IPS-NIHi11 (cell line): ENCODE measurements at regions not wholly inside any gene's neighbourhood (a gene's known extent, or its start where the extent isn't known, plus 50 kb on each side); places are given as distances from the start of the nearest gene placed in this dataset.
"Not testable (repeated sequence)": the region's sequence is repeated elsewhere in the genome, so short reads cannot be mapped to it uniquely, and the experiment has no call there.

Experiments
- DNase-seq: peaks from one replicate; pipeline ENCODE4 v3.0.0; 2012; ENCODE audit warnings: mixed read lengths, low spot score

DNA sequence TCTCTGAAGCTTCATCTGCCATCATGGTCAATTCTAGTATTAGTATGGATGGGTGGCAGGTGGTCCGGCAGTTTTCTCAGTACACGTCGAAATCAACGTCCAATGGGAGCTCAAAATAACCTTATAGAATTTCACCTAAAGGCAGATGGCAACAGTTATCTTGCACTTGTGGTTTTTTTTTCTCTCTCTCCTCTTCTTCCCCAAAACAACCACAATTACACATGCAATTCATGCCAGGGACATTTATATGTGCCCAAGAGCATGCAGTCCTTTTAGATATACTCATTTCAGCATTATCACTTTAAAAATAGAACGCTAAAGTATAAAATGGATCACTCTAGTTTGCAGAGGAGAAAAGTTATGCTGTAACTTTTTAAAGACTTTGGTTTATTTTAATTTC, 1428.9 kb upstream of the WWC1 start:
- DNase-seq: no peak

DNA sequence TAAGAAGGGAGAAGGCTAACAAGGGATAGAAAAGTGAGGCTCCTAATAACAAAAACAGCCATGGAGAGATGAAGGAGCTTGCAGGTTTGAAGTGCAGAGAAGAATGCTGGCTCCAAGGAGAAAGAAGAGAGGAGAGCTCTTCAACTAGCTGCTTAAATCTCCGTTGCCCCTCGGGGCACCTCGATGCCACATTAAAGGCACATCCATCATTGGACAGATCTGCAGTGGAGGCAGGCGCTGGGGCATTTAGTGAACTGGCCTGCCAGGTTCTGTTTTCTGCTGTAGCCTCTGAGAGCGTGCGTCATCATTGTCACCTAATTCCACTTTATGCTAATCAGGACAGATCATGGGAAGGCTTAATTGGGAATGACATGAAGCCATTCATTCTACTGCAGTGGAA, 1426.2 kb upstream of the WWC1 start:
- no peak for DNase-seq

DNA sequence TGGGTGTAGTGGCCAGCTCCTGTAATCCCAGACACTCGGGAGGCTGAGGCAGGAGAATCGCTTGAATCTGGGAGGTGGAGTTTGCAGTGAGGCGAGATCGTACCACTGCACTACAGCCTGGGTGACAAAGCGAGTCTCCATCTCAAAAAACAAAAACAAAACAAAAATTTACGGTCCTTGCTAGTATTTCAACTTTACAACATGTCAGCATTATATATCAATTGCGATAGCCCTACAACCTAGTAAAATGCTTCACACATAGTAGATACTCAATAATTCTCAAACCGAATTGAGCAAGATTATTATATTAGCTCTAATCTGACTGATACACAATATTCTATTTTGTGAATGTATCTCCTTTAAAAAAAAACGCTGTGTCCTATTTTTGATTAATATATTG, 1411.0 kb upstream of the WWC1 start:
- DNase-seq: no peak

DNA sequence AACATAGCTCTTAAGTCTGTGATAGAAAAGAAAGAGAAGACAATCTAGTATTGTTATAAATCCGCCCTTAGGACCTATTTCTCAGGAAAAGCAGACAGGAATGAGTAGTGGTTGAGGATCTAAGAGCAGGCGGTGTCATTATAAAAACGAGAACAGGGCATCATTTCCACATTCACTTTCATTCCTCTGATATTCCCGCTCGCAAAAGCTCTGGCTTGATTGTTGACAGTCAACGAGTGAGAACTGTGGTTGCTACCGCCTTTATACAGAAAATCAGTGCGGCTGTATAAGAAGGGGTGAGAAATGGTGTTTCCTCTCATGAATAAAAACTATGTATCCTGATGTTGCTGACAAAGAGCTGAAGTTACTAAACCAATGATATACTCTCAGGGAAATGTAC, 1409.6 kb upstream of the WWC1 start:
- no peak for DNase-seq

DNA sequence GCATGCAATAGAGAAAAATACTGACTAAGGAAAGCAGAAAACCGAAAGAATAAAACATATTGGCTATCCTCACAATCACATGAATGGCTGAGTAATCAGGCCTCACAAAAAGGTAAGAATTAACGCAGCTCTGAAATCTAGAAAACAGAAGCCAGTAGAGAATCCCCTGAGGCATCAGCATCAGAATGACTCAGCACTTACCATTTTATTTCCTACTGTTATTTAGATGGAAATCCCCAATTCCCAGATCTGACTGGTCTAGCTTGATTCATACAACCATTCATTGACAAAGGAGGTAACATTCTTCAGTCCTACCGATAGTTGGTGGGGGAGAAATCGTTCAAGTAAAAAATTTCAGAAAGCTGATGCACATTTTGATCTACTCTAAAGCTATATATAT, 1408.4 kb upstream of the WWC1 start:
- DNase-seq: peak; percentile 42

DNA sequence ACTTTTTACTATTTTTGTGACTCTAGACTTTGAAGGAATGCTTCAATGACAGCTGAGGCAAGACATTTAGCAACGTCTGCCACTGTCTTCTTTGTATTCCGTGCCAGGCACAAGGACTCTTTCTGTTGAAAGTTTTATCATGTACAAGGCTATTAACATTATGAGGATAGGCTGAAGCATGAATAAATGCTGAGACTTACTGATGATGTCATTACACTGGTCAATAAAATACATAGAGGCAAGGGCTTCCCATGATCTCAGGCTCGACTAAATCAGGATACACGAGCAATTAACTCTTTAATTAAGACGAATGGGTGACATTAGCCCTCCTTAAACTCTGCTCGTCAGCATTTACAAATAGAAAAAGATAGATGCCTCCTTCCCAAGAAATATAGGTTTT, 1393.3 kb upstream of the WWC1 start:
- DNase-seq: no peak

DNA sequence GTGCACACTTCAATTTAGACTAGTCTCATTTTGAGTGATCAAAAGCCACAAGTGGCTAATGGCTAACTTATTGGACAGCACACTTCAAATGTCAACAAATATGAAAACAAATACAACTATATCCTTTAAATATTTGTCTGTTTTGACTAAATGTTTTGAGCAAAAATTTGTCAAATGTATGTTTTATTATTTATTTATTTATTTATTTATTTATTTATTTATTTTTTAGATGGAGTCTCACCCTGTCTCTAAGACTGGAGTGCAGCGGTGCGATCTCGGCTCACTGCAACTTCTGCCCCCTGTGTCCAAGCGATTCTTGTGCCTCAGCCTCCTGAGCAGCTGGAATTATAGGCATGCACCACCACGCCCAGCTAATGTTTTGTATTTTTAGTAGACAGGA, 1392.1 kb upstream of the WWC1 start:
- DNase-seq: no peak

DNA sequence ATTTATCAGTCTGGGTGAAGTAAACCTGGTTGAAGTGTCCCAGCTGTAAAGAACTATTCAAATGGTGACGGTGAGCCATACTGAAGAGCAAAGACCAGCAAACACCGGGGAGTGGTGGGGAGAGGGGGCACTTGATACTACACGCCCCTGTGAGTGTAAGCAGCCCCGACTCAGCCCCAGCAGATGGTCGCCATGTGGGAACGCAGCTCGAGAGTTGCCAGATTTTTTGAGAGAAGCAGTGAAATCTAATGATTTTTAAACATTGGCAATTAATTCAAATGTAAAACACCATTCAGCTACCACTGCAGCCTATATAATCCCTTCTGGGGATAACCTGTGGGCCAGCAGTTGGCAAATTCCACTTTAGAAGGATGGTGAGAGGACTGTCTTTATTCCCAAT, 1386.9 kb upstream of the WWC1 start:
- no peak for DNase-seq

DNA sequence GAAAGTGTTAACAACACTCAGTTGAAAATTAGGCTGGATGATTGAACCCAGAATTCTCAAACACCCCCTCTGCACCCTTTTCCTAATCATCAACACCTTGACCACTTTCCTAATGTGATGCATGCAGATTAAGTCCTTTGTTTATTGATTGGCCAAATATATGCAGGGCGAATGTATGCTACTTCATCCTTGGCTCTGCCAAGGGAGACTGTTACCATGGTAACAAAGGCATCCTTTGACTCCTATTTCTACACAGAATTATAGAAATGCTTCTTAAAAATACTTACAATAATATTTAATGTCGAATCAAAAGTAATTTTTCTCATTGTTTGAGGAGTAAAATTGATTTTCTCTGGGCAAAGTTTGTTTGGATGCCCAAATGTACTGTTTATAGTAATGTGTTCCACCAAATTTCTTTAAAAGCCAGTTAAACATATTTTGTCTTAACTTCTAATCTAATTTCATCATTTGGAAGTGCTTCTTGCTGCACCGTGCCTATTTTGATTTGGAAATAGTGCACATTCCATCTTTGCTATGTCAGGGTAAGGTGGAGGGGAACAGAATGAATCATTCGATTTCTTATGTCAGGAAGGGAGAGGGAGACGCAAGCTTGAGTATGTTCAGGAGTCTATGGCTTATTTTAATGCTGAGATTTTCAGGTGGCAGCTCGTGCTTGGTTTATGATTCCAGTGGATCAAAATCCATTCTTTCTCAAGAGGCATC, 1384.3 kb upstream of the WWC1 start:
- DNase-seq: no peak

DNA sequence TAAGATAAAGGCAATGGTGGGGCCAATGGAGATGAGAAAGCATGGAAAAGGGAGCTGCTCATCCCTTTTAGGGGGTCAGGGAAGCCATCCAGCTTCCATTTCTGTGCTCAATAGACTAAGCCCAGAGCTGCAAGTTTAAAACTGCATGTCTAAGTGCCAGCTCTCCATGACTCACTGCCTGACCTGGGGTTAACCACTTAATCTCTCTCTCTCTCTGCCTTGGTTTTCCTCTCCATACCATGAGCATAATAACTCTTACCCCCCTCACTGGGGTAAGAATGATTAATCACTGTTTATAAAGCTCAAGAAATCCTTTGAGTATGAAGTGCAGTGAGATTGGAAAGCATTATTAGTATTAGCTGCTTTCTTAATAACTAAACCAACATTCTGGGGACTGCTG, 1382.4 kb upstream of the WWC1 start:
- DNase-seq: no peak

DNA sequence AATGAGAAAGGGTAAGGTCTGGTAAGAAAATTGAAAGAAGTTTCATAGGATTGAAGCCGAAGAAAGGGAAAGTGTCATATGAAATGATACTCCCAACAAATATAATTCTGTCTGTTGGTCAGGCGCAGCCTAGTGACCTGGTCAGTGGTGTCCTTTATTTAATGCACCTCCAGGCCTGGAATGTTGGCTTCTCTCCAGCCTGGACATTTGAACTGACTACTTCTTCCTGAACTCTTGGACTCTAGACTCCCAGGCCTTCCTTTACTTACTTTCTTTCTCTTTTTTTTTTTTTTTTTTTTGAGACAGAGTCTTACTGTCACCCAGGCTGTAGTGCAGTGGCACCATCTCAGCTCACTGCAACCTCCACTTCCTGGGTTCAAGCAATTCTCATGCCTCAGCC, 1381.5 kb upstream of the WWC1 start:
- no peak for DNase-seq

DNA sequence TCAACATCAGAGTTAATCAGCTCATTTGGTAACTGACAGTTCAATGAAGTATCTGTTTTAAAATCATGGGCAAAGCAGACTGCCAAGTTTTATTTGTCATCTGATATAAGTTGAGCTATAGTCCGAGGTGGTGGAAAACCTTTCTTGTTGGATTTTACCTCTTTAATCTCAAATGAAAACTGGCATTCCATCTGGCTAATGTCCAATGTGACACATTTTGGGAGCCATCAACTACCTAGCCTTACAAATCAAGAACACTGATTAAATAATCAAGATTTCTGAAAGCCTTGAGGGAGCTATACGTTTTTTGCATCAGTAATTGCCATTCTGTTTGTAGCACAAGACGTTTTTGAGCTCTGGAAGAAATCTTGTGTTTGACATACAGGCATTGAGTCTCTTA, 1380.5 kb upstream of the WWC1 start:
- no peak for DNase-seq

DNA sequence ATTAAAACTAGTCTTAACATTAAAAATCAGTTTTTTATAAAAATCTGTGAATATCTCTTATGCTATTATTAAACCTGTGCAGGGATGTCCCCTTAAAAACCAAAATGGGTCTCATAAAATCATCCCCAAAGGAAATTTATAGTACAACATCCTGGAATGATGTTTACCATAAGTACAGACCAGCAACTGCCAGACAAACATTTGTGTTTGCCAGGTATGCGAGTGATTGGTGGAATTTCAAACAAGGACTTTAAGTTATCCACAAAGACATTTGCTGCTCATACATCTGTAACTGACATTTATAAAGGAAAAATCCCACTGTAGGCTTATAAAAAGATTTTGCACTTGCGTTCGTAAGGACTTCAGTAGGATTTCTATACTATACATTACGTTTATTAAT, 1375.4 kb upstream of the WWC1 start:
- DNase-seq: no peak

DNA sequence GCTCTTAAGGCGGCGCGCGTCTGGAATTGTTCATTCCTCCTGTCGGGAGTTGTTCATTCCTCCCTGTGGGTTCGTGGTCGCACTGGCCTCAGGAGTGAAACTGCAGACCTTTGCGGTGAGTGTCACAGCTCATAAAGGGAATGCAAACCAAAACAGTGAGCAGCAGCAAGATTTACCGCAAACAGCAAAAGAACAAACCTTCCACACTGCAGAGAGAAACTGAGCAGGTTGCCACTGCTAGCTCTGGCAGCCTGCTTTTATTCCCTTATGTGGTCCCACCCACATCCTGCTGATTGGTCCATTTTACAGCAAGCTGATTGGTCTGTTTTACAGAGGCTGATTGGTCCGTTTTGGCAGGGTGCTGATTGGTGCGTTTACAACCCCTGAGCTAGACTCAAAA, 1365.3 kb upstream of the WWC1 start:
- DNase-seq: no peak

DNA sequence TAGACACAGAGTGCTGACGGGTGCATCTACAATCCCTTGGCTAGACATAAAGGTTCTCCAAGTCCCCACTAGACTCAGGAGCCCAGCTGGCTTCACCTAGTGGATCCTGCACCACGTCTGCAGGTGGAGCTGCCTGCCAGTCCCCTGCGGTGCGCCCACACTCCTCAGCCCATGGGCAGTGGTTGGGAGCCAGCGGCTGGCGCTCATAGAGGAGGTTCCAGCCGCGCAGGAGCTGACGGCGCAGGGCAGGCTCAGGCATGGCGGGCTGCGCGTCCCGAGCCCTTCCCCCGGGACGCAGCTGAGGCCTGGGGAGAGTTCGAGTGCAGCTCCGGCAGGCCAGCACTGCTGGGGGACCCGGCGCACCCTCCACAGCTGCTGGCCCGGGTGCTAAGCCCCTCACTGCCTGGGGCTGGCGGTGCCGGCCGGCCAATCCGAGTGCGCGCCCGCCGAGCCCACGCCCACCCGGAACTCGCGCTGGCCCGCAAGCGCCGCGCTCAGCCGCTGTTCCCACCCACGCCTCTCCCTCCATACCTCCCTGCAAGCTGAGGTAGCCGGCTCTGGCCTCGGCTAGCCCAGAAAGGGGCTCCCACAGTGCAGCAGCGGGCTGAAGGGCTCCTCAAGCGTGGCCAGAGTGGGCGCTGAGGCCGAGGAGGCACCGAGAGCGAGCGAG, 1364.5 kb upstream of the WWC1 start:
- not testable (repeated sequence) for DNase-seq

DNA sequence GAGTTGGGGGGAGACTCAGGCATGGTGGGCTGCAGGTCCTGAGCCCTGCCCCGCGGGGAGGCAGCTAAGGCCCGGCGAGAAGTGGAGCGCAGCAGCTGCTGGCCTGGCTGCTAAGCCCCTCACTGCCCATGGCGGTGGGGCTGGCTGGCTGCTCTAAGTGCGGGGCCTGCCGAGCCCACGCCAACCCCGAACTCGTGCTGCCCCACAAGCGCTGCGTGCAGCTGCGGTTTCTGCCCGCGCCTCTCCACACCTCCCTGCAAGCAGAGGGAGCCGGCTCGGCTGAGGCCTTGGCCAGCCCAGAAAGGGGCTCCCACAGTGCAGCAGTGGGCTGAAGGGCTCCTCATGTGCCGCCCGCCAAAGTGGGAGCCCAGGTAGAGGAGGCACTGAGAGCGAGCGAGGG, 1355.1 kb upstream of the WWC1 start:
- DNase-seq: no peak

DNA sequence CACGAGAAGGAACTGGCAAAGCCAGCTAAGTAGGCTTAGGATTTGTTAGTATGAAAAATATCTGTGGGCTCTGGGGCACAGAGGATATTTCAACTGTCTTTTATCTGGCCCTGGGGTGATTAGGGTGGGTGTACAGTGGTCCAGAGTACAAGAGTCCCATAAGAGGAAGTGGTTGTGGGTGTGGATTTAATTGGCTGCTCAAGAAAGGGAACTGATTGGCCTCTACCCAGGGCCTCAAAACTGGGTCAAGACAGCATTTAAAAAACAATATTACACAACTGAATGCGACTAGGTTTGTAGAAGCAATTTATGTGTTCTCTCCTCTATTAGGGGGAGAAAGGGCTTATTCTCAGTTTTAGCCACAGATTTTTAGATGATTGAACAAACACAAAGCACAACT, 1353.4 kb upstream of the WWC1 start:
- no peak for DNase-seq

DNA sequence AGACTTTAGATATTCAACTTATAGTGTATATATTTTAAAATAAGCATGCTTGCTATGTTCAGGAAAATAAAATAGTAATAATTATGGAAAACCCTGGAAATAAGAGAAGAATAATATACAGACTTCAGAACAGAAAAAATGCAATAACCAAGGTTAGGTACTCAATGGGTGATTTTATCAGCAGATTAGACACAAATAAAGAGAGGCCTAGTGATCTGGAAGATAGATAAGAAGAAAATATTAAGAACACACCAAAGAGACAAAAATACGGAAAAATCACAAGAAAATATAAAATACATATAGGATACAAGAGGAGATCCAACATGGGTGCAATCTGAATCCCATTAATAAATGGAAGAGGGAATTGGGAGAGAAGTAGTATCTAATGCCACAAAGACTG, 1348.5 kb upstream of the WWC1 start:
- no peak for DNase-seq

DNA sequence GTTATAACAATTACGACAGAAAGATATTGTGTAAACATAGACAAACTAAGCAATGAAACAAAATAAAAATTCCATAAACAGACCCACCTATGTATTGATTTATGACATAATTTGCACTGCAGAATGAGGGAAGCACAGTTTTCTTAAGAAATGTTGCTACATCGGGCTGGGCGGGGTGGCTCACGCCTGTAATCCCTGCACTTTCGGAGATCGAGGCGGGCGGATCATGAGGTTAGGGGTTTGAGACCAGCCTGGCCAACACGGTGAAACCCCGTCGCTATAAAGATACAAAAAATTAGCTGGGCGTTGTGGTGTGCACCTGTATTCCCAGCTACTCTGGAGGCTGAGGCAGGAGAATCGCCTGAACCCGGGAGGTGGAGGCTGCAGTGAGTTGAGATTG, 1344.4 kb upstream of the WWC1 start:
- DNase-seq: no peak

DNA sequence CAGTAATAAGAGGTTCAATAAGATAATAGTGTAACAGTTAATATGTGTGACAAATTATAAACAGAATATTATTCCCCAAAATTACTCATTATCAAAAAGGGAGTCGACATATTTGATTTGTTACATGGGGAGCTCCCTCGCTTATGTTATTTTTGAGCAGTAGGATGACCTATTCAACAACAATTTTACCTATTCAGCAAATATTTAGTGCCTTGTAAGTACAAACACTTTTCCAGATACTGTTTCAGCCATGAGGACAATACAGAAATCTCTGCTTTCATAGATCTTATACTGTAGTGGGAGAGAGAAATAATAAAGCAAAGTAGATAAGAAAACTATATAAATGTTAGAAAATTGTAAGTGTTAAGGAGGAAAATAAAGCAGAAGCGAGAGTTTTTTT, 1342.8 kb upstream of the WWC1 start:
- no peak for DNase-seq

DNA sequence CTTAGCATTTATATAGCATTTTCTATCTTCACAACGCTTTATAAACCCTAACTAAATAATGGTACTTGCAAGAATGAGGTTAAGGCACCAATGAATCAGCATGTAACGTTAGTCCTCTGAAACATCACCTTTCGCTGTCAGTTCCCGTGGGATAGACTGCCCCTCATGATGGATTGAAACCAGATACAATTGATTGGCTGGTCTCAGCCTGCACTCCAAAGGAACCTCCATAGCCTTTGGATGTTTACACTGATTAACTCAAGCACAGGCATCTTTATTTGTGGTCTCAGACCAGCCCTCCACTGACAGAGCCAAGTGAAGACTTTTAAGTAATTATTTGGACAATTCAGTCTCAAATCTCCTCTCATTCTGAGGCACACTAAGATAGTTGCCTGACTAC, 1339.4 kb upstream of the WWC1 start:
- no peak for DNase-seq

DNA sequence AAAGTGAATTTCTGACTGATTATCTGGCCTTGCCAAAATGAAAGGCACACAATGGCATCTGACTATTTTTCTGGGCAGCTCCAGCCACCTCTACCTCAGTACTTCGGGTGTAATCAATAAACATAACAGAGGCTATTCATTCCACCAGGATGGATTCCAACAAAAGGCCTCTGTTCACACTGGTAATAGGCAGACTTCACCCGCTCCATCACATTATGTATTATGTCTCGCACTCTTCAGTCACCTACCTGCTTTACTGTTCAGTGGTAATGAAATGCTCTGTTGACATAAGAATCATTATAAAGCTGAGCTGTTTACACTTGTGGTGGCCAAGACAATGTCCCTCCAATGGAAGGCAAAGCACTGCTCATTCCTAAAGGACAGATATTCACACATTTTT, 1333.7 kb upstream of the WWC1 start:
- DNase-seq: no peak

DNA sequence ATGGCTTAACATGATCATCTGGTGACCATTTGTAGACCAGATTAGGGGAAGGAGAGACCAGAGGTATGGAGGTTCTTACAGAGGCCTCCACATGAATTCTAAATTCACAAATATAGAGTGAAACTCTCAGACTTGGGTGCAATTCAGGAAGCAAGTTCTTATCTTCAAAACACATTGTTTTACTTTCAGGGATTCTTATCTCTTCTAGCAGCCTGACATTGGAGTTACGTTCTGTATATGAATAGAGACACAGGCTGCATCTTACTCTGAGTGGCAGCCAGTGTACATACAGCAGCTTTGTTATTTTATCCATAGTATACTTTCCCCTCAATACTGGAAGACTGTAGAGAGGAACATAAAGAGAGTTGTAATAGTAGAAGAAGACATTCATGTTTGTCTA, 1331.7 kb upstream of the WWC1 start:
- no peak for DNase-seq

DNA sequence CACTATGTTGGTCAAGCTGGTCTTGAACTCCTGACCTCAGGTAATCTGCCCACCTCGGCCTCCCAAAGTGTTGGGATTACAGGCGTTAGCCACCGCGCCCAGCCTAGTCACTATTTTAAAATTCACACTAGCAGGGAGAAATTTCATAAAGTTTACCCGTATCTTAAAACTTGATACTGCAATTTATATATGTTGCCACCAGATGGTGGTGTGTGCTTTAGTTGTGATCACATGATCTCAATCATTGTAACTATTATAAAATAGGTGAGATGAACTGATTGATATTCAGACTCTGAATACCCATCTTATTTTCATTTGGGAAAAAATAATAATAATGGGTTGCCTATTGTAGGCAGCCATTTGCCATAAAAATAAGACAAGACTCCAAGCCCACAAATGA, 1330.4 kb upstream of the WWC1 start:
- DNase-seq: no peak
